EL (cell line): ENCODE measurements at regions not wholly inside any gene's neighbourhood (a gene's known extent, or its start where the extent isn't known, plus 50 kb on each side); places are given as distances from the start of the nearest gene placed in this dataset.

ENCODE experiments used
- DNase-seq: peaks from one replicate; pipeline ENCODE4 v3.0.0-alpha.2; 2016

- DNase-seq = no peak
Observed at GRCh38 chr20:41879123-41879522, 260.9 kb upstream of the CHD6 start.

GRCh38 chr20:41877911-41878310 lies 259.7 kb upstream of the CHD6 start:
- no peak for DNase-seq

- DNase-seq = no peak
Observed at GRCh38 chr20:41874658-41875057, 256.5 kb upstream of the CHD6 start.

GRCh38 chr20:41872930-41873329 lies 254.8 kb upstream of the CHD6 start:
- no peak for DNase-seq

- DNase-seq = no peak
Observed at GRCh38 chr20:41870869-41871462, 252.8 kb upstream of the CHD6 start.

GRCh38 chr20:41869261-41869660 lies 251.1 kb upstream of the CHD6 start:
- no peak for DNase-seq

- DNase-seq = no peak
Observed at GRCh38 chr20:41865938-41866337, 247.8 kb upstream of the CHD6 start.

- no peak for DNase-seq
Observed at GRCh38 chr20:41862476-41862875, 244.3 kb upstream of the CHD6 start.

GRCh38 chr20:41861772-41862422 lies 243.7 kb upstream of the CHD6 start:
- no peak for DNase-seq

- no peak for DNase-seq
Observed at GRCh38 chr20:41854765-41855164, 236.6 kb upstream of the CHD6 start.

- no peak for DNase-seq
Observed at GRCh38 chr20:41853806-41854205, 235.6 kb upstream of the CHD6 start.

GRCh38 chr20:41848180-41848579 lies 230.0 kb upstream of the CHD6 start:
- no peak for DNase-seq

- DNase-seq = no peak
Observed at GRCh38 chr20:41837669-41838224, 219.6 kb upstream of the CHD6 start.

GRCh38 chr20:41833739-41834138 lies 215.6 kb upstream of the CHD6 start:
- DNase-seq = no peak

- no peak for DNase-seq
Observed at GRCh38 chr20:41830702-41831101, 212.5 kb upstream of the CHD6 start.

- DNase-seq = no peak
Observed at GRCh38 chr20:41819436-41819835, 201.3 kb upstream of the CHD6 start.

GRCh38 chr20:41818991-41819390 lies 200.8 kb upstream of the CHD6 start:
- no peak for DNase-seq

- DNase-seq = no peak
Observed at GRCh38 chr20:41818369-41818768, 200.2 kb upstream of the CHD6 start.

- no peak for DNase-seq
Observed at GRCh38 chr20:41811456-41811855, 193.3 kb upstream of the CHD6 start.

- no peak for DNase-seq
Observed at GRCh38 chr20:41800040-41800439, 181.9 kb upstream of the CHD6 start.

- DNase-seq = no peak
Observed at GRCh38 chr20:41798930-41799502, 180.8 kb upstream of the CHD6 start.

- peak; percentile 10 for DNase-seq
Observed at GRCh38 chr20:41786158-41786557, 168.0 kb upstream of the CHD6 start.

GRCh38 chr20:41784209-41784958 lies 166.2 kb upstream of the CHD6 start:
- DNase-seq = no peak
